ENCODE measurements at regions not wholly inside any gene's neighbourhood (a gene's known extent, or its start where the extent isn't known, plus 50 kb on each side); places are given as distances from the start of the nearest gene placed in this dataset.

GRCh38 chr7:32275216-32276009 is 205.2 kb upstream of the PDE1C start:
- DNase-seq (ENCODE audit: extremely low read depth, low read depth), result no peak
- TF ChIP-seq CTCF (IDR thresholded peaks at IDR 0.05; ENCODE audit: low read depth, low read length), result no peak

- no peak for TF ChIP-seq CTCF (IDR thresholded peaks at IDR 0.05; ENCODE audit: low read depth, low read length)
- no peak for DNase-seq (ENCODE audit: extremely low read depth, low read depth)
Observed at GRCh38 chr7:32273297-32273696, 203.1 kb upstream of the PDE1C start.

GRCh38 chr7:32266932-32267475 is 196.8 kb upstream of the PDE1C start:
- no peak for TF ChIP-seq CTCF (IDR thresholded peaks at IDR 0.05; ENCODE audit: low read depth, low read length)
- no peak for DNase-seq (ENCODE audit: extremely low read depth, low read depth)

- TF ChIP-seq CTCF (IDR thresholded peaks at IDR 0.05; ENCODE audit: low read depth, low read length), result no peak
- DNase-seq (ENCODE audit: extremely low read depth, low read depth), result no peak
Observed at GRCh38 chr7:32264702-32265284, 194.6 kb upstream of the PDE1C start.

GRCh38 chr7:32263611-32264010 is 193.4 kb upstream of the PDE1C start:
- DNase-seq (ENCODE audit: extremely low read depth, low read depth), result no peak
- no peak for TF ChIP-seq CTCF (IDR thresholded peaks at IDR 0.05; ENCODE audit: low read depth, low read length)

GRCh38 chr7:32262315-32262714 is 192.1 kb upstream of the PDE1C start:
- no peak for TF ChIP-seq CTCF (IDR thresholded peaks at IDR 0.05; ENCODE audit: low read depth, low read length)
- no peak for DNase-seq (ENCODE audit: extremely low read depth, low read depth)

GRCh38 chr7:32259931-32260596 is 189.9 kb upstream of the PDE1C start:
- no peak for DNase-seq (ENCODE audit: extremely low read depth, low read depth)
- no peak for TF ChIP-seq CTCF (IDR thresholded peaks at IDR 0.05; ENCODE audit: low read depth, low read length)
